A673 (cell line): ENCODE measurements at regions not wholly inside any gene's neighbourhood (a gene's known extent, or its start where the extent isn't known, plus 50 kb on each side); places are given as distances from the start of the nearest gene placed in this dataset.
A peak's percentile ranks its signal among the peaks of the same experiment; 100 is the strongest.
"Not testable (repeated sequence)": the region's sequence is repeated elsewhere in the genome, so short reads cannot be mapped to it uniquely, and the experiment has no call there.

Experiments used
- BruUV-seq: library from RNA; stranded (reverse); fragments of 400-500 nt; replicated peaks from 2 replicates; lab custom pipeline; 2021; lab: Mats Ljungman, UMichigan
- CTCF ChIA-PET: fragments of 300-600 bp; sonication (Branson Sonifier 250); formaldehyde crosslinking; loops from one replicate; lab custom pipeline; 2022; ENCODE audit warnings: antibody characterized with exemption; lab: Charles Lee
- POLR2A ChIA-PET: fragments of 300-600 bp; sonication (Branson Sonifier 250); formaldehyde crosslinking; loops from one replicate; lab custom pipeline; 2022; ENCODE audit warnings: antibody characterized with exemption; ENCODE audit not compliant: low non-redundant PET; lab: Charles Lee
- DNase-seq: peaks from one replicate; pipeline ENCODE4 v3.0.0-alpha.2; 2015; ENCODE audit warnings: low spot score
- H3K27ac ChIP-seq: fragments of 200-600 bp; sonication (generic); 2 replicates; pipeline ENCODE4 v1.5.1; 2016; ENCODE audit warnings: mixed run types, low read depth, mild to moderate bottlenecking, mixed read lengths, antibody characterized with exemption, low read length; ENCODE audit not compliant: poor library complexity, severe bottlenecking
- H3K27me3 ChIP-seq: fragments of 200-600 bp; sonication (generic); replicated peaks from 2 replicates; pipeline ENCODE4 v1.6.1; 2017; ENCODE audit warnings: mixed run types, low read depth, mild to moderate bottlenecking, mixed read lengths, antibody characterized with exemption, low read length; ENCODE audit not compliant: insufficient read depth, poor library complexity
- H3K36me3 ChIP-seq: fragments of 200-600 bp; sonication (generic); 2 replicates; pipeline ENCODE4 v1.6.1; 2016; ENCODE audit warnings: mixed run types, mild to moderate bottlenecking, mixed read lengths, antibody characterized with exemption, low read length; ENCODE audit not compliant: insufficient read depth, poor library complexity, severe bottlenecking
- H3K4me1 ChIP-seq: fragments of 200-600 bp; sonication (generic); 2 replicates; pipeline ENCODE4 v1.6.1; 2017; ENCODE audit warnings: mixed run types, mild to moderate bottlenecking, mixed read lengths, antibody characterized with exemption, low read length; ENCODE audit not compliant: insufficient read depth, poor library complexity, severe bottlenecking
- H3K4me3 ChIP-seq: fragments of 200-600 bp; sonication (generic); 2 replicates; pipeline ENCODE4 v1.5.1; 2016; ENCODE audit warnings: low read depth, mixed run types, mild to moderate bottlenecking, mixed read lengths, low read length; ENCODE audit not compliant: poor library complexity, severe bottlenecking
- H3K9me3 ChIP-seq: fragments of 200-600 bp; sonication (generic); 2 replicates; pipeline ENCODE4 v1.6.1; 2016; ENCODE audit warnings: mixed run types, low read depth, mild to moderate bottlenecking, mixed read lengths, antibody characterized with exemption, low read length; ENCODE audit not compliant: poor library complexity, severe bottlenecking
- EZH2 ChIP-seq: fragments of 200-600 bp; sonication (generic); IDR thresholded peaks from 2 replicates; pipeline ENCODE4 v1.6.1; 2017; ENCODE audit warnings: borderline replicate concordance, low read depth, mild to moderate bottlenecking, mixed read lengths, antibody characterized with exemption, low read length; ENCODE audit not compliant: poor library complexity, severe bottlenecking
- intact Hi-C: fragments of 100-400 bp; cut with micrococcal nuclease; formaldehyde crosslinking; loops from one replicate; pipeline ENCODE4 v1.10.0; 2022; ENCODE audit not compliant: unreplicated experiment
- TF ChIP-seq, protein P1 (sequence below): fragments of 300-800, 200-600 bp; sonication (generic); conservative IDR thresholded peaks from 2 replicates; pipeline ENCODE4 v1.5.1; 2017; ENCODE audit warnings: low read depth, mild to moderate bottlenecking, antibody characterized with exemption, low read length, moderate library complexity, mixed read lengths

GRCh38 chr6:13874191-13874549, 50.6 kb upstream of the RNF182 start:
- Histone ChIP-seq H3K9me3 (no peaks in the 10 kb centered on the region), H3K4me3 (peak overlapping the region; percentile 38), H3K36me3 (no peaks in the 10 kb centered on the region), H3K4me1 (peaks cover 6% of the 10 kb centered on the region), H3K27me3 (no peaks in the 10 kb centered on the region), H3K27ac (no peak overlapping the region)
- no peak for DNase-seq
- POLR2A ChIA-PET = no interaction called here
- TF ChIP-seq, protein P1, sequence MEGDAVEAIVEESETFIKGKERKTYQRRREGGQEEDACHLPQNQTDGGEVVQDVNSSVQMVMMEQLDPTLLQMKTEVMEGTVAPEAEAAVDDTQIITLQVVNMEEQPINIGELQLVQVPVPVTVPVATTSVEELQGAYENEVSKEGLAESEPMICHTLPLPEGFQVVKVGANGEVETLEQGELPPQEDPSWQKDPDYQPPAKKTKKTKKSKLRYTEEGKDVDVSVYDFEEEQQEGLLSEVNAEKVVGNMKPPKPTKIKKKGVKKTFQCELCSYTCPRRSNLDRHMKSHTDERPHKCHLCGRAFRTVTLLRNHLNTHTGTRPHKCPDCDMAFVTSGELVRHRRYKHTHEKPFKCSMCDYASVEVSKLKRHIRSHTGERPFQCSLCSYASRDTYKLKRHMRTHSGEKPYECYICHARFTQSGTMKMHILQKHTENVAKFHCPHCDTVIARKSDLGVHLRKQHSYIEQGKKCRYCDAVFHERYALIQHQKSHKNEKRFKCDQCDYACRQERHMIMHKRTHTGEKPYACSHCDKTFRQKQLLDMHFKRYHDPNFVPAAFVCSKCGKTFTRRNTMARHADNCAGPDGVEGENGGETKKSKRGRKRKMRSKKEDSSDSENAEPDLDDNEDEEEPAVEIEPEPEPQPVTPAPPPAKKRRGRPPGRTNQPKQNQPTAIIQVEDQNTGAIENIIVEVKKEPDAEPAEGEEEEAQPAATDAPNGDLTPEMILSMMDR = no peak
- TF ChIP-seq EZH2 = no peak
- CTCF ChIA-PET = interaction anchor here (1.0 kb wide), 2 partner anchors 79 to 193 kb away, joined by 3 to 4 read pairs; no protein-coding TSS in a partner anchor
- intact Hi-C loops = loop anchor here (5.0 kb wide), 1 partner anchor 77 kb away; no protein-coding TSS in a partner anchor
- no TSS peak for BruUV-seq

DNA sequence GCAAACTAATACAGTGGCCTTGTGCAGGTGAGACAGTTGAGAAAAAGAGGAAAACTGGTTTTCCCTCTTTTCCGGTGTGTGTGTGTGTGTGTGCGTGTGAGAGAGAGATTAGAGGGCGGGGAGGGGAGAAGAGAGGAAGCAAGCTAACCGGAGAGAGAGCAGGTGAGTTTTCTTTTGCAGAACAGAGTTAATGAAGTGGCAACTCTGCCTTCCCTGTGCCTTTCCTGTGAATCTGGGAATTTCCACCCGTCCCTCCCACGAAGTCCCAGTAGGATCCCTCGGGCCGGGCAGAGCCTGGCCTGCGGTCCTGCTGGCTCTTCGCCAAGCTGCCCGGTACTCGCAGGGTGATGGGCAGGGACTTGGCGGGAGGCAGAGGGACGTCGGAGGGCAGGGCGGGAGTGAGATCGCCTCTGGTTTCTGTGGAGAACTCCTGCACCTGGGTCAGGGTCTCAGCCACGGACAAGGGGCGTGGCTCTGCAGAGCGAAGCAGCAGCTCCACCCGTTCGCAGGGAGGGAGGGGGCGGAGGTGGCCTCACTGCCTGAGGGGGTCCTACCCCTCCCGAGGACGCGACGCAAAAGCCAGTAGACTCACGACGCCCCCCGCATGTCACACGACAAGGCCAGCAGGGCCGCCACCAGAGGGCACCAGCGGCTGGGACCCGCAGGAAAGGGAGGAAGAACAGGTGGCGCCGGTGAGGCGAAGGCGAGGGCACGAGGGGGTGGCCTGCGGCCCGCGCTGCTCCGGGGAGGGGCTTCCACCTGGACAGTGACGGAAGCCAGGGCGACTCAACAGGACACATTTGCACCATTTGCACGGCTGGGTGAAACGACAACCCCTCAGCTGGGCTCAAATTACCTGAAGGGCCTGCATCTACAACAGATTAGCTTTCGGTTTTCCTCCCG, 51.2 kb upstream of the RNF182 start:
- no TSS peak for BruUV-seq

DNA sequence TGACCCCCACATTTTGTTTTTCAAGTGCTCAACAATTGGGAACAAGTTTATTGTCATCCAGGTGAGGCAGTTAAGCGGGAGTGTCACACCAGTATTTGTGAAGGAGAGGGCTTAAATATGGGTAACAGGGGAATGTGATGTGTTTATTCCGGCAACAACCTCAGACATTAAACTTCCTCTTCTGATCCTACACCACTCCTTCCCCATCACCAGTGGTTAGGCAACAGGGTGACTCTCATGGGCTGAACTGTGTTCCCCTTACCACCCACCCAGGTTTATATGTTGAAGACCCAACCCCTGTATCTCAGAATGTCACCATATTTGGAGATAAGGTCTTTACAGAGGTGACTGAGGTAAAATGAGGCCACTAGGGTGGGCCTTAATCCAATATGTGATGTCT, 52.1 kb upstream of the RNF182 start:
- no peaks in the 10 kb centered on the region for H3K36me3 ChIP-seq
- H3K4me3 ChIP-seq = no peak overlapping the region
- no peaks in the 10 kb centered on the region for H3K9me3 ChIP-seq
- peaks cover 6% of the 10 kb centered on the region for H3K4me1 ChIP-seq
- DNase-seq = no peak
- TF ChIP-seq, protein P1 = no peak
- no peak for TF ChIP-seq EZH2
- ChIA-PET POLR2A (no interaction called here), CTCF (interaction anchor here (0.7 kb wide), 1 partner anchor 18 kb away, joined by 4 read pairs; no protein-coding TSS in a partner anchor)
- intact Hi-C loops = loop anchor here (5.0 kb wide), 1 partner anchor 75 kb away; no protein-coding TSS in a partner anchor
- H3K27ac ChIP-seq = no peak overlapping the region
- BruUV-seq = no TSS peak
- H3K27me3 ChIP-seq = no peaks in the 10 kb centered on the region

More for the DNA sequence above, 51.2 kb upstream of the RNF182 start:
- Histone ChIP-seq H3K36me3 (no peaks in the 10 kb centered on the region), H3K9me3 (no peaks in the 10 kb centered on the region), H3K27me3 (no peaks in the 10 kb centered on the region), H3K27ac (no peak overlapping the region), H3K4me1 (peaks cover 6% of the 10 kb centered on the region), H3K4me3 (peak overlapping the region; percentile 38)
- DNase-seq = peak; percentile 80
- intact Hi-C loops = loop anchor here (5.0 kb wide), 1 partner anchor 76 kb away; no protein-coding TSS in a partner anchor
- POLR2A ChIA-PET = no interaction called here
- CTCF ChIA-PET = interaction anchor here (1.0 kb wide), 2 partner anchors 78 to 193 kb away, joined by 3 to 4 read pairs; no protein-coding TSS in a partner anchor
- no peak for TF ChIP-seq EZH2
- TF ChIP-seq, protein P1 = peak; percentile 97

DNA sequence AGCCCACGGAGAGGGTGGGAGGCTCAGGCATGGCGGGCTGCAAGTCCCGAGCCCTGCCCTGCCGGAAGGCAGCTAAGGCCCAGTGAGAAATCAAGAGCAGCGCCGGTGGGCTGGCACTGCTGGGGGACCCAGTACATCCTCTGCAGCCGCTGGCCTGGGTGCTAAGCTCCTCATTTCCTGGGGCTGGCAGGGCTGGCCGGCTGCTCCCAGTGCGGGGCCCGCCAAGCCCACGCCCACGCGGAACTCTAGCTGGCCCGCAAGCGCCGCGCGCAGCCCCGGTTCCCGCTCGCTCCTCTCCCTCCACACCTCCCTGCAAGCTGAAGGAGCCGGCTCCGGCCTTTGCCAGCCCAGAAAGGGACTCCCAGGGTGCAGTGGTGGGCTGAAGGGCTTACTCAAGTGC, 52.7 kb upstream of the RNF182 start:
- CTCF ChIA-PET = interaction anchor here (0.7 kb wide), 1 partner anchor 18 kb away, joined by 4 read pairs; no protein-coding TSS in a partner anchor
- intact Hi-C loops = loop anchor here (5.0 kb wide), 1 partner anchor 75 kb away; no protein-coding TSS in a partner anchor
- POLR2A ChIA-PET, H3K36me3 ChIP-seq, H3K9me3 ChIP-seq, H3K4me1 ChIP-seq, H3K27me3 ChIP-seq, H3K27ac ChIP-seq, H3K4me3 ChIP-seq, DNase-seq, BruUV-seq: not testable (repeated sequence)
